ENCODE measurements at regions not wholly inside any gene's neighbourhood (a gene's known extent, or its start where the extent isn't known, plus 50 kb on each side); places are given as distances from the start of the nearest gene placed in this dataset.

DNA sequence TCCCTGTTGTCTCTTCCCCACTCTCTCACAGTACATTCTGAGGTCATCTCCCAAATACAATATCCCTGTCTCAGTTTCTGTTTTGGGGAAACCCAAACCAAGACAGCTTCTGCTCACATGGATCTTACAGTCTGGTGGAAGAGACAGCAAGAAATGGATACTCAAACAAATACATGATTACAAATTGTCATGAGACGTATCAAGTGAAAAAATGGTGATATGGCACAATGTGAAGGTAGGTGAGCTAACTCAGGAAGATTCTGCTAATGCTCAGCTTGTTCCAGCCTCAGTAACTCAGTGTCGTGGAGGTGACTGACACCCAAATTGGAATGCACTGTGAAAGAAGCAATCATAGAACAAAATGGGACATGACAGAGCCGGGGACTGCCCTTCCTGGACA is 68.3 kb downstream of the CHST1 start:
- no peak overlapping the region for H3K27ac ChIP-seq
- H3K27me3 ChIP-seq, result peaks cover 0 to 41% (median 5%) of the 10 kb centered on the region in 7 donors
- TF ChIP-seq, protein P1, sequence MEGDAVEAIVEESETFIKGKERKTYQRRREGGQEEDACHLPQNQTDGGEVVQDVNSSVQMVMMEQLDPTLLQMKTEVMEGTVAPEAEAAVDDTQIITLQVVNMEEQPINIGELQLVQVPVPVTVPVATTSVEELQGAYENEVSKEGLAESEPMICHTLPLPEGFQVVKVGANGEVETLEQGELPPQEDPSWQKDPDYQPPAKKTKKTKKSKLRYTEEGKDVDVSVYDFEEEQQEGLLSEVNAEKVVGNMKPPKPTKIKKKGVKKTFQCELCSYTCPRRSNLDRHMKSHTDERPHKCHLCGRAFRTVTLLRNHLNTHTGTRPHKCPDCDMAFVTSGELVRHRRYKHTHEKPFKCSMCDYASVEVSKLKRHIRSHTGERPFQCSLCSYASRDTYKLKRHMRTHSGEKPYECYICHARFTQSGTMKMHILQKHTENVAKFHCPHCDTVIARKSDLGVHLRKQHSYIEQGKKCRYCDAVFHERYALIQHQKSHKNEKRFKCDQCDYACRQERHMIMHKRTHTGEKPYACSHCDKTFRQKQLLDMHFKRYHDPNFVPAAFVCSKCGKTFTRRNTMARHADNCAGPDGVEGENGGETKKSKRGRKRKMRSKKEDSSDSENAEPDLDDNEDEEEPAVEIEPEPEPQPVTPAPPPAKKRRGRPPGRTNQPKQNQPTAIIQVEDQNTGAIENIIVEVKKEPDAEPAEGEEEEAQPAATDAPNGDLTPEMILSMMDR (IDR thresholded peaks at IDR 0.05), result no peak
- intact Hi-C loops (cut with DNase I), result no loop called here
- H3K9me3 ChIP-seq, result peaks cover 0 to 12% (median 0%) of the 10 kb centered on the region in 11 donors
- ATAC-seq, result no peak
- no peak overlapping the region for H3K4me3 ChIP-seq
- no peaks in the 10 kb centered on the region for H3K36me3 ChIP-seq
- DNase-seq, result no peak
- WGBS, 2 donors, result 59 to 61% methylated on average over 3 of the region's 3 CpGs
- H3K4me1 ChIP-seq, result no peaks in the 10 kb centered on the region

DNA sequence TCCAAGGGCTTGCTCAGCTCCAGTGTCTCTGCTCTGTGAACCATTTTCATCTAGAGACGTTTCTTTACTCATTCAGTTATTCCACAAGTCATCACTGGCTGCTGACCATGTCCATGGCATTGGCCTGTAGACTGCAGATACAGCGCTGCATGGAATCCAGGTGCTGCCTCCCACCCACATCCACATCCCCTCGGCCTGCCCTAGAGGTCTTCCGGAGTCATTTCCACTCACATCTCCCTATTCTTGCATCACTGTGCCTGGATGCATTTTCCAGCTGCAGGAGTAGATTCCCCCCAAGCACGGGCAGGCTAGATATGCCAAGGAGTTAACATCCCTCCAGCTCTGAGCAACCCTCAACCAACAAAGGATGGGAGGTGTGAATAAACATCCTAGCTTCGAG is 68.9 kb downstream of the CHST1 start:
- intact Hi-C loops (cut with DNase I), result no loop called here
- no peaks in the 10 kb centered on the region for H3K4me1 ChIP-seq
- H3K27ac ChIP-seq, result no peak overlapping the region
- H3K27me3 ChIP-seq, result peaks cover 0 to 41% (median 5%) of the 10 kb centered on the region in 7 donors
- H3K36me3 ChIP-seq, result no peaks in the 10 kb centered on the region
- WGBS, 2 donors, result 53 to 58% methylated on average over 6 of the region's 6 CpGs
- no peak for ATAC-seq
- no peak overlapping the region for H3K4me3 ChIP-seq
- H3K9me3 ChIP-seq, result peaks cover 0 to 7% (median 0%) of the 10 kb centered on the region in 11 donors
- DNase-seq, result no peak
- TF ChIP-seq, protein P1 (IDR thresholded peaks at IDR 0.05), result no peak

DNA sequence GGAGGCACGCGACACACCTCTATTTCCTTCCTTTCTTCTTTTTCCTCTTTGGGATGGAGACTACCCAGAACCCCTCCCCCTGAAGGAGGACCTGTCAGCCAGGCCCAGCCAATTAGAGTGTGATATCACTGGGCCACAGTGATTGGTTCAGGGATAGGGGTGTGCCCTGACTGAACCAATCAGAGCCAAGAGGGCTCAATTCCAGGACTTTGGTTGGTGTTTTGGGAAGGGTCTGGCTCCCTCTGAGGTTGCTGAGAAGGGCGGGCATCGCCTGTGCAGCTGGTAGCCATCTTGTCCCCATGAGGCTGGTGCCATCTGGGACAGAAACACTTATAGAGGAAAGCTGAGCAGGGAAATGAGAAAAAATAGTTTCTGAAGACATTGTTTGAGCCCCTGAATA is 71.4 kb downstream of the CHST1 start:
- TF ChIP-seq, protein P1 (IDR thresholded peaks at IDR 0.05), result no peak
- intact Hi-C loops (cut with DNase I), result no loop called here
- no peak overlapping the region for H3K27ac ChIP-seq
- ATAC-seq (no peak), DNase-seq (no peak)
- H3K36me3 ChIP-seq, result no peaks in the 10 kb centered on the region
- peaks cover 0 to 6% (median 0%) of the 10 kb centered on the region in 9 donors for H3K4me1 ChIP-seq
- peaks cover 0 to 36% (median 0%) of the 10 kb centered on the region in 7 donors for H3K27me3 ChIP-seq
- no peak overlapping the region for H3K4me3 ChIP-seq
- WGBS, 2 donors, result 81 to 84% methylated on average over 4 of the region's 4 CpGs
- no peaks in the 10 kb centered on the region for H3K9me3 ChIP-seq

DNA sequence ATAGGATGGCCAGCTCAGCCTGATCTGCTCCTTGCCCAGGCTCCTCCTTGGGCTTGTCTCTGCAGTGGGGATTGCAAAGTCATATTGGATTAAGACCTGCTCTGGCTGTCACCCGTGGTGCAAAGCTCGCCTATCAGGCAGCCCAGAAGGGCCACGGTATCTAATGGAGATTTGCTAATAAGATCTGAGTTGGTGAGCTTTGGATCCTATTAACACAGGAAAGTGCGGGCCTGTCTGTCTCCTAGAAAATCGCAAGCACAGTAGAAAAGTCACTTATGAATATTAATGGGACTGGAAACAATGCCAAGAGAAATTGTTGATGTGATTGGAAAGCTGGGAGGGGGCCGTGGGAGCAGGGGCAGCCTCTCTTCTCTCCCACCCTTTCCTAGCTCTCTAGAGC is 72.8 kb downstream of the CHST1 start:
- TF ChIP-seq, protein P1 (IDR thresholded peaks at IDR 0.05), result no peak
- intact Hi-C loops (cut with DNase I), result no loop called here
- no peak overlapping the region for H3K4me3 ChIP-seq
- peaks cover 0 to 31% (median 0%) of the 10 kb centered on the region in 7 donors for H3K27me3 ChIP-seq
- H3K9me3 ChIP-seq, result no peaks in the 10 kb centered on the region
- no peak overlapping the region for H3K27ac ChIP-seq
- H3K36me3 ChIP-seq, result no peaks in the 10 kb centered on the region
- DNase-seq (no peak), ATAC-seq (no peak)
- H3K4me1 ChIP-seq, result peaks cover 0 to 6% (median 0%) of the 10 kb centered on the region in 9 donors
- 63 to 65% methylated on average over 6 of the region's 6 CpGs for WGBS, 2 donors
